DMS 273 treated with DMSO at 0.1 percent for 48 hours (cell line): ENCODE measurements at regions not wholly inside any gene's neighbourhood (a gene's known extent, or its start where the extent isn't known, plus 50 kb on each side); places are given as distances from the start of the nearest gene placed in this dataset.
A peak's percentile ranks its signal among the peaks of the same experiment; 100 is the strongest.
"Not testable (repeated sequence)": the region's sequence is repeated elsewhere in the genome, so short reads cannot be mapped to it uniquely, and the experiment has no call there.

Experiments used
- DNase-seq: peaks from one replicate; lab custom pipeline; 2025; lab: John Stamatoyannopoulos, UW

DNA sequence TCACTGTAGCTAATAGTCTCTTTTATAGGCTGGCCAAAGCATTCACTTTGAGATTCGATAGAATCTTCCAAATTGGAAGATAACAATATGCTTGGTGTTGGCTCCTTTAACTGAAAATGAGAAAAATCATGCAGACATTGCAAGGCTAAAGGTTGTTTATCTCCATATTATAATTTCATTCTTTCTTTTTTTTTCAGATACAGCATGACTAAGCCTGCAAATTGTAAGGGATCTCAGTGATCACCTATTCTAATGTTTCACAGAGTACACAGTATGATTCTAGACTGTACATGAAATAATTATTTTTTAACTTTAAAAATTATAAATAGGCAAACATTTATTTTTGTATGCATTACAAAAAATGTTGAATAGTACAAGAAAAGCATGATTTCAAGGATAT is 451.7 kb upstream of the DDI1 start:
- no peak for DNase-seq

DNA sequence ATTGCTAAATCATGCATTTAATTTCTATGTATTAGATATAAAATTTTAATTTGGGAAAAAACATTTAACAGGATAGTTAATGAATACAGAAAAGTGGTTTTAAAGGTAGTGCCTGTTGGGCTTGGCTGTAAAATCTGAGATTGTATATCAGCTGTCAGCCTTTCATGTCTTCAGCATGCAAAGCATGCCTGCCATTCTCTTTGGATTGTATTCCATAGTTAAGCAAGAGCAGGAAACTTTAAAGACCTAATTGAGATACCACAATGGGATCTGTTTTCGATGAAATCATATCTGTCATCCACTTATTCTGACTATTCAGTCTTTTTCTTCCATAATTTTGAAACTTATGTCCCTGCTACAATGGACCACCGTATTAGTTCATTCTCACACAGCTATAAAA is 451.0 kb upstream of the DDI1 start:
- no peak for DNase-seq

DNA sequence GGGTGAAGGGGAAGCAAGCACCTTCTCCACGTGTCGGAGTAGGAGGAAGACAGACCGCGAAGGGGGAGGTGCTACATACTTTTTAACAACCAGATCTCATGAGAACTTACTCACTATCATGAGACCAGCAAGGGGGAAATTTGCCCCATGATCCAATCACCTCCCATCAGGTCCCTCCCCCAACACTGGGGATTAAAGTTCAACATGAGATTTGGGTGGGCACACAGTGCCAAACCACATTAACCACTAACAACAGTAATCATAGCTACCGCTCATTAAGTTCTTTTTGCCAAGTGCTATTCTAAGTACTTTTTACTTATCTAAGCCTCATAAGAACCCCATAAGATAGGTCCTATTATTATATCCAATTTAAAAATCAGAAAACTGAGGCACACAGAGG is 450.5 kb upstream of the DDI1 start:
- DNase-seq = no peak

DNA sequence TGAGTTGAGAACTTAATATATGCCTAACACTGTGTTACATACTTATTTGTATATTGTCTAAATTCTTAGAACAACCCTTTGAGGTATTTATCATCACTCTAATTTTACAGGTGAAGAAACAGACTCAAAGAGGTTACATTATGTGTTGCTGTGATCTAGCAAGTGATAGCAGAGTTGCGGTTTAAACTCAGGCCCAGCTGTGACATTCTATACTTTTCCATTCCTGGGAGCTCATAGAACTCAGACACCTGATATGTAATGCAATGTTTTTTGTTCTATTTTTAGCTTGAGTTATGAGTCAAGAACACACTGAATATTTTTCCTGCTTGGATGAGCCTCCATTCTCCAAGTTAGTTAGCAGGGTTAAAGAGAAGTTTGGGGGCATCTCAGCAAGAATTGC is 449.7 kb upstream of the DDI1 start:
- DNase-seq = peak; percentile 3

DNA sequence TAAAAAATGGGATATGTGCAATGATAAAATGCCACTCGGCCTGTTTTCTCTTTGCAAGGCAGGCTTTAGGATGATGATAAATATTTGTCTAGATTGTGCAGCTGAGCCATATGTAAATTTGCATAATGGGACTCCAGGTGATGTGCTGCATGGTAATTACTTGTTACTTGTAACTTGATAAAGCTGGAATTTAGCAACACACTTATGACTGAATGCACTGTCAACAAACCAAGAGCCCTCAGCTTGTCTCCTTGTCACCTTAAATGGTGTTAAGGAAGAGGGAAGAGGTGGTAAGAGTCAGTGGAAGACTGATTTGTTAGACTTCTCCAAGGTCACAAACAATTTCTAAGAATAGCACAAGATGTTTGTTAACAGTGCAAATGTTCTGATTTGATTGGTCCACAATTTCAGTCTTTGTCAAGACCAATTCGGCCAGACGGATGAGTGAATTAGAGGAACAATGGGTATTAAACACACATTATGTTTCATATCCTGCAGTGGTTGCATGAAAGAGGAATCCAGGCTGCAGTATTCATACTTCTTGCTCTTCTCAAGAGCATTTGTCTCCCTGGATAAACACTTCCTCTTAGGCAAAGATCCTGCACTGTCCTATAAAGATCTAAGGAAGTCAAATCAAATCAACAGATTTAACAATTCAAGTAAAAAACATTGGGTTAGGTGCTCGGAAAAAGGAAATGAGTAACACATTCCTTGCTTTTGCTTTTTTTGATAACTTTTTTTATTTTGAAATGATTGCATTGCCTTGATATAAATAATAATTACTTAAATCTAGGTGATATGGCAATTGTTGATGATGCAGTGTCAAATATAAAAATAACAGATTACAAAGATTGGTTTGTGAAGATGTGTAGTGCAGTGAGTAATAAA is 448.3 kb upstream of the DDI1 start:
- DNase-seq = no peak

DNA sequence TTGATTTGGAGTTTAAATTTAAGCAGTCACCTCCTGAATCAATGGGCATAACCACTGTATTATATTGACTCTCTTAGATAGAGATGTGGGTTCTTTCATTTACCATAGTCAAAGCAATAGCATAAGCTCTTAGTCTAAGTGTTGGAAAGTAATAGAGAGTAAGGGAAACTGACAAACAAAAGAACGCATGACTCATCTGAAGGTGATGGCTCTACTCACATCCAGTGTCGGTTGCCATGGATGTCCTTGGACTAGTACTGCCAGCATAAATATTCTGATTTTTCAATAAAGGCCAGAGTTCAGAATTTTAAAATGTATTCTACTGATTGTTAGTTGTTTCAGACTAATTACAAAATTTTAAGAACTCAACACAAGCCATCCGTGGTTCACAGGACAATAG is 444.9 kb upstream of the DDI1 start:
- no peak for DNase-seq

DNA sequence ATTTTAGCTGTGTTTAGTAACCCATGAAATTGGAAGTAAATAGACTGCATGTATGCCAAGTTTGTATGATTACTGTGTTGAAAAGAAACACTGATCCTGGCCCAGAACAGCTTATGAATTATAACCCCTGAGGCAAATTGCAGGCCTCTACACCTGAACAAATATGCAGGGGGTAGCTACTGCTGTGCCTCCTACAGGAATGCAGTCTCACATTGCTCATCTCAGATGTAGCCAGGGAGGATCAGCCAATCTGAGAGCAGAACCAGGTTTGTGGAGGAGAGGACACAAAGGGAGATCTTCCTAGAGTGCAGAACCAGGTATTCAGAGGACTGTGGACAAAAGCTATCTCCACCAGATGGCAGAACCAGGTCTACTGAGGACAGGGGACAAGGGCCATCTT is 442.2 kb upstream of the DDI1 start:
- no peak for DNase-seq

DNA sequence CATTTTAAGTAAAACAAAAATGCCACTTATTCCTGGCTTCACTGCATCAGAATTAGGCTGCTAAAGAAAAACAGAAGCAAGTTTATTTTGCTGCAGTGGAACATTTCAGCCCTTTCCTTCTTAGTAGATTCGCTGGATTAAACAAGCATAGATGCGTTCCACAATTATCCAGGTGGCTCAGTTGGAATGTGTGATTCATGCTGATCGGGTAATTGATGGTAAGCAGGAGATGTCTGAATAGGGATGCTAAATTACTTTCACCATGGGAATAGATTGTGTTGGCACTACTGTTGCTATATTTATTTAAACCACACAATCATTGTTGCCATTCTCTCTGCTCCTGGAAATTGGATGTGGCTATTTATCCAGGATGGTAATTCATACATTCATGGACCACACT is 440.1 kb upstream of the DDI1 start:
- no peak for DNase-seq

DNA sequence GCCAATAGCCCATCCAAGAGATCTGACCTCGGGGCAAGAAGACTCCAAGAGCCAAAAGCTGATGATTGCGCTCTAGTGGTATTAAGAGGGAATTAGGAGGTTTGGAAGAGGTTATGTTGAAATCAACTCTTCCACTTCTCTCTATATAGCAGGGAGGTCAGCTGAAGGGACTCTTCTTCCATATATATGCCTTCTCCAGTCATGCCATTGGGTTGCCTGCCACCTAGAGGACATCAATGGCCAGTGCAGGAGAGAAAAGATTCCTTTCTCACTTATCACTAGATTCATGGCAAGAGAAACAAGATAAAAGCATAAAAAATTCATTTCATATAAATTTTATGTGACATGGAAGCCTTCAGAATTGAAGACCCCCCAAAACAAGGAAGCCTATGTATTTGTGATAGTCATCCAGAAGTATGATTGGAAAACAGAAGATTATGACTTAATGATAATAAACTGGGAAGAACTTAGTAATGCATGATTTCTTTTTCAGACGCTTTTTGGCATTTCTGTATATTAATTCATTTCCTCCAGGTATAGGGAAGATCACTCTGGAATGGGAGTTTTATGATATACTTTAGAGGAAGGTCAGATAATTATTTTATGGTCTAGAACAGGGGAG is 435.1 kb upstream of the DDI1 start:
- DNase-seq = no peak

DNA sequence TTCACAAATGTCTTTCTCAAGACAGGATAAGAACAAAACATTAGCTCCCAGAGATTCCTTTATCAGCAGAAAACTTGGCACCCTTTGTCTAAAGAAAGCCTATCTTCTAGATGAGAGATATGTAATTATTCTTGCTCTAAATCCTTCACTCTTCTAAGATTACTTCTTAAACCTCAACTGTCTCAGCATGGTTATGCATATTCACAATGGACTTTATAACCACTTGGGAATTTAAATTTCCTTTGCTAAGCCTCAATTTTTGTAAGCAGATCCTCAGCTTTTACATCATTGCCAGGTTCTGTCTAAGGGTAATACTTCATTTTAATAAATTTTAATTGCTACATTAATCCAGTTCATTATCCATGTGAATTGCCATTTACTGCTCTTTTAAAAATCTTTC is 433.6 kb upstream of the DDI1 start:
- no peak for DNase-seq

DNA sequence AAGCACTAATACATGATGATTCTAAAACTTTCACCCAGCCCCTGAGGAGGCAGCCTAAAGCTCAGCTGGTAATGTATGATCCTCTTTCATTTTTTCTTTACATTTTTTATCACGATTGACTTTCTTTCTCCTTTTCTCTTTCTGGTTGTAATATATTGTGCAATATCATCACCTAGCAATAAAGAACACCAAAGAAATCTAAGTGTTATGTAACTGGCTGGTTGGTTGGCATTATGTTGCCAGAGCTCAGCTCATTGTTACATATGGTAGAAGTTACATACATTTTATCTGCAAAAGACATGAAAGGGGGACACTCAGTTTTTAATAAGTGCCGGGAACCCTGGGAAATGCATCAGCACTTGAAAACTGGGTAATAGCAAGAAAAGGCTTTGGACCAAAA is 432.1 kb upstream of the DDI1 start:
- no peak for DNase-seq

DNA sequence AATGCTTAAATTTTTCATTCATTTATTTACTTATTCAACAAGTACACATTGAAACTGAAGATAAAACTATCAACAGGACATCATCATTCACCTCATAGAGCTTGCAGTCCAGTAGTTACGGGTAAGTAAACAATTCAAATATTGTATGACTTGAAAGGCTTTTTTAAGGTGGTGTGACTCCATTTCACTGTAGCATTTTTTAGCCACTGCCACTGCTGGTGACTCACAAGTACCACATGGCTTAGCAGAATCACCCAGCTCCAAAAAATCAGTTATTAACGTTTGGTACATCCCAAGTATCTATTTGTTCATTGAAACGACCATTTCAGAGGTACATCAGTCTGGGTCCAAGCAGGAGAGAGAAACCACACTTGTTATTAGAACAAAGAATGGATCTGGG is 427.9 kb upstream of the DDI1 start:
- no peak for DNase-seq

DNA sequence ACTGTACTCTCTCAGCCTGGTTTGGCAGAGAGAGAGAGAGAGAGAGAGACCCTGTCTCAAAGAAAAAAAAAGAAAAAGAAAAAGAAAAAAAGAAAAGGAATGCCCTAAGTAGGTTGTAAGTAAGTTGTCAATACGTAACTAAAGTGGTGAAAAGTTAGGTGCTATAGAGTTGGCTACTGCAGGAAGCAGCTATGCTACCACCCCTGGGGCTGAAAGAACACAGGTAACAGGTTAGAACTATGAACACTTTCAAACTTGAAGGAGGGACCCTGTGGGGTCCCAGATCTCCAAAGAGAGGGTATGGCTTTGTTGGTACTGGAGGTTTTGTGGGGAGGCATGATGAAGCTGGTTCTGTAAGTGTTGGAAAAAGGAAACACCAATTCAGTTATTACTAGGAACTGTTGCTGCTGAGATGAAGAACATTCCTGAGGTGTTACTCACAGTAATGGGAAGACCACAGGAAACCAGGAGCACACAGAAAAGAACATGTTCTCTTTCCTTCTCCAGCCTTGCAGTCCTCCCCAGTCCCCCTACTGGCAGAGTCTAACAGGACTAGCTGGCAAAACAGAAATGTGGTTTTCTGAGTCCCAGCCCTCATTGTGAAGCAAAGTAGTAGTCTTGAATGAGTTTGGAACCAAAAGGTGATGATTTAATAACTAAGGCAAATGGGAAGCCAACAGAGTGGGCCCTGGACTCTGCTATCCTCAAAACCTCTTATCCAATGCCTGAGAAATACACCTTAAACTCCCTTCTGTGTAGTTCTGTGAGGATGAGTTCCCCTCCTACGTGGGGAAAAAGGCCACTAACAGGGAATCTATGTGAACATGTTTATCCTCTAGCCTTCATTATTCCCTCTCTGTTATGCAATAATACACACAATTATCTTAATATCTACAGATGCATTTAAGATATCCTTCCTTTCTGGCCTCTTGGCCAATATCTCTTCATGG is 427.0 kb upstream of the DDI1 start:
- DNase-seq = no peak

DNA sequence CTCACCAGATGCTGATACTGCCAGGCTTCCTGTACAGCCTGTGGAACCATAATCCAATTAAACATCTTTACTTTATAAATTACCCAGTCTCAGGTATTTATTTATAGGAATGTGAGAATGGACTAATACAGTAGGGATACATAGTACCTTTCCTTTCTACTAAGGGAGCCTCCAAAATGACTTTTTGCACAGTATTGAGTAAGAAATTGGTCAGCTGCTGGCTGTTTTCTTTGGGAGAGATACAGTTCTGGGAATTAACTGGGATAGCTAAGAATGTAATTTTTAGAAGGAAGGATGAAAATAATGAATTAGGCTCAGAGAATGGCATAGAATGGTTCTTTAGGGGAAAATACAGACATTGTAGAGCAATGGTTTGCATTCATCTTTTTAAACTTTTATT is 426.0 kb upstream of the DDI1 start:
- no peak for DNase-seq

DNA sequence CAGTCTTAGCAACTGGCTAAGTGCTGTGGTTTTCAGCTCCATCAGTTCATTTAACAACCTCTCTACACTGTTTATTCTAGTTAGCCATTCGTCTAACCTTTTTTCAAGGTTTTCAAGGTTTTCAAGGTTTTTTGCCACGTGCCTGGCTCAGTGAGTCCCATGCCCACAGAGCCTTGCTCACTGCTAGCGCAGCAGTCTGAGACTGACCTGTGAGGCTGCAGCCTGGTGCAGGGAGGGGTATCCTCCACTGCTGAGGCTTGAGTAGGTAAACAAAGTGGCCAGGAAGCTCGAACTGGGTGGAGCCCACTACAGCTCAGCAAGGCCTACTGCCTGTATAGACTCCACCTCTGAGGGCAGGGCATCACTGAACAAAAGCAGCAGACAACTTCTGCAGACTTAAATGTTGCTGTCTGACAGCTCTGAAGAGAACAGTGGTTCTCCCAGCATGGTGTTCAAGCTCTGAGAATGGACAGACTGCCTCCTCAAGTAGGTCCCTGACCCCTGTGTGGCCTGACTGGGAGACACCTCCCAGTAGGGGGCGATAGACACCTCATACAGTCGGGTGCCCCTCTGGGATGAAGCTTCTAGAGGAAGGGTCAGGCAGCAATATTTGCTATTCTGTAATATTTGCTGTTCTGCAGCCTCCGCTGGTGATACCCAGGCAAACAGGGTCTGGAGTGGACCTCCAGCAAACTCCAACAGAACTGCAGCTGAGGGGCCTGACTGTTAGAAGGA is 424.7 kb upstream of the DDI1 start:
- not testable (repeated sequence) for DNase-seq

DNA sequence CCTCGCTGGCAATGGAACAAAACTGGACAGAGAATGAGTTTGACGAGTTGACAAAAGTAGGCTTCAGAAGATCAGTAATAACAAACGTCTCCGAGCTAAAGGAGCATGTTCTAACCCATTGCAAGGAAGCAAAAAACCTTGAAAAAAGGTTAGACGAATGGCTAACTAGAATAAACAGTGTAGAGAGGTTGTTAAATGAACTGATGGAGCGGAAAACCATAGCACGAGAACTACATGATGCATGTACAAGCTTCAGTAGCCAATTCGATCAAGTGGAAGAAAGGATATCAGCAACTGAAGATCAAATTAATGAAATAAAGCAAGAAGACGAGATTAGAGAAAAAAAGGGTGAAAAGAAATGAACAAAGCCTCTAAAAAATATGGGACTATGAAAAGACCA is 424.0 kb upstream of the DDI1 start:
- not testable (repeated sequence) for DNase-seq

DNA sequence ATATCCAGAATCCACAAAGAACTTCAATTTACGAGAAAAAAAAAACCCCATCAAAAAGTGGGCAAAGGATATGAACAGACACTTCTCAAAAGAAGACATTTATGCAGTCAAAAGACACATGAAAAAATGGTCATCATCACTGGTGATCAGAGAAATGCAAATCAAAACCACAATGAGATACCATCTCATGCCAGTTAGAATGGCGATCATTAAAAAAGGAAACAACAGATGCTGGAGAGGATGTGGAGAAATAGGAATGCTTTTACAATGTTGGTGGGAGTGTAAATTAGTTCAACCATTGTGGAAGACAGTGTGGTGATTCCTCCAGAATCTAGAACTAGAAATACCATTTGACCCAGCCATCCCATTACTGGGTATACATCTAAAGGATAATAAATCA is 419.9 kb upstream of the DDI1 start:
- DNase-seq = not testable (repeated sequence)

DNA sequence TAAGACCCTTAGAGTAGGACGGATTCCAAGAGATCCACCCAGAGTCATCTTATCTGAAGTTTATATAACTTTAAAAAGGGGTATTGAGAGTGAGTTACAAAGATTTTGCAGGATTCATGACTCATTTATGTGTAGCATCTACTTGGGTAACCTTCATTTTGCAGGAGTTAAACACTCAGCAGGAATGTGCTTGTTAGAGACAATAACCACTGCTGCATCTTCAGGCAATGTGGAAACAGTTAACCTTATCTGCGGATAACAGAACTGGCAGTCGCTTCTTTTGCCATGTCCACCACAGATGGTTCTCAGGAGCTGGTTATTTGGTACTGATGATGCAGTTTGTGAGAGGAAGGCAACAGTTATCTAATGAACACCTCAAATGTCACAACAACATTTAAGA is 417.9 kb upstream of the DDI1 start:
- DNase-seq = no peak

DNA sequence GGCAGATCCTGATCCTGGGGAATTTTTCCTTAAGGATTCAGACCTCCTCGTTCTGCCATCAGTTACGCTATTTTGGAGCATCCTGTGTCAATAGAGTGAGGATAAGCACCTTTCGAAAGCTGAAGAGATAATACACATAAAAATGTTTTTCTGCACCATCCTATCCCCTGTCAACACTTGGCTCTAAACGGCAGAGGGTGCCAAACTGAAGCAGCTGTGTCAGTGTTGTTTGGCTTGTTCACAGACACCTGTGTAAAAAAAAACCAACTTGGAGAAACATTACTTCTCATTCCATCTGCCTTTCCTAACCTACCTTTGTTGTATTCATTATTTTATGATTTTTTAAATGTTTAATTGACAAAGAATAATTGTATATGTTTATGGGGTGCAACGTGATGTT is 417.0 kb upstream of the DDI1 start:
- DNase-seq = no peak

DNA sequence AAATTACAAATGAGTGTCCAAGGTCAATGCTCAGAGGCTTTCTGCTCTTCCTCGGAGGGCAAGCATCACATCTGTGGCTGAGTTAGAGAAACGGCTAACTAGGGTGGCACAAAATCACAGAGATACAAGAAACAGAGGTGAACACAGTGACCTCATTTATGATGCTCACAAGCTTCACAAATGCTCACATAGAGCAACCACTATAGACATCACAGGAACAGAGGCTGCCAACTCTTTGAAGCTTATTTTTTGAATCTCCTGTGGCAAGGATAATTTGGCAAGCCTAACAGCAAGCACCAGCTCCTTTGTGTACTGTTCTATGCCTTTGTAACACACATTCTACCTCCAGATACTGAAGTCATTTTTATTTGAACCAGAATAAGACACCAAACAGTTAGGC is 416.5 kb upstream of the DDI1 start:
- DNase-seq = no peak

DNA sequence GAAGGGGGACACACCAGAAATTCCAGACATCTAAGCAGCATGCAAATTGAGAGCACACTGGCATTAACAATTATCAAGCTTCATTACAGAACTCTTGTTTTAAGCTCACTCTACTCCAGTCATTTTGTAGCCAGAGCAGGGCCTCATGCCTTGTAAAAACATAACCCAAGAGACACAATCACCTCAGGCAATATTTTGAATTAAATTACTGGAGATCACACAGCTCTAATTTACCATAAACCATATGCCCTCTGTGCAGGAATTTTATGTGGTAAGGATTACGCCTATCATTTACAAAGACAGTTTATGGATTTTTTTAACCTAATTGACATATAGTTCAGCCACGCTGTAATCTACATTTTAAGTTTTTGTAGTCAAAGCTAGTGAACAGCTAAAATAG is 414.1 kb upstream of the DDI1 start:
- no peak for DNase-seq

DNA sequence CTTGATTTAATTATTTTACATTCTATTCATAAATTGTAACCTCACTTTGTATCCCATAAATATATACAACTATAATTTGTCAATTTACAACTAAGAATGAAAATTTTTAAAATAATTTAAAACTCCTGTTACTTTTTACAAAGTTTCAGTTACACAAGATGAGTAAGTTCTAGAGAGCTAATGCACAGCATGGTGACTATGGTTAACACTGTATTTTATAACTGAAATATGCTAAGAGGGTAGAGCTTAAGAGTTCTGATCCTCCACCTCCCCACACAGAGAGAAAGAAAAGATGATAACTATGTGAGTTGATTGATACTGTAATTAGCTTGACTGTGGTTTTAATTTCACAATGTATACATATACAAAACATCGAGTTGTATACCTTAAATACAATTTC is 412.5 kb upstream of the DDI1 start:
- DNase-seq = no peak
